IPS DF 6.9 (cell line): ENCODE measurements at regions not wholly inside any gene's neighbourhood (a gene's known extent, or its start where the extent isn't known, plus 50 kb on each side); places are given as distances from the start of the nearest gene placed in this dataset.

Experiments used
- DNase-seq: peaks from one replicate; pipeline ENCODE4 v3.0.0-alpha.2; 2013; ENCODE audit warnings: low read depth, low spot score
- H3K27ac ChIP-seq: one replicate; pipeline ENCODE4 v1.5.1; 2013; ENCODE audit warnings: low read length, control low read depth
- H3K27me3 ChIP-seq: 2 replicates; pipeline ENCODE4 v1.6.1; 2013; ENCODE audit warnings: mild to moderate bottlenecking, low read length; ENCODE audit not compliant: control insufficient read depth, insufficient read depth
- H3K36me3 ChIP-seq: 2 replicates; pipeline ENCODE4 v1.6.1; 2013; ENCODE audit warnings: low read length; ENCODE audit not compliant: control insufficient read depth, insufficient read depth
- H3K4me1 ChIP-seq: 2 replicates; pipeline ENCODE4 v1.6.1; 2013; ENCODE audit warnings: low read length; ENCODE audit not compliant: control insufficient read depth, insufficient read depth
- H3K4me3 ChIP-seq: 2 replicates; pipeline ENCODE4 v1.5.1; 2013; ENCODE audit warnings: mild to moderate bottlenecking, low read length
- H3K9me3 ChIP-seq: 2 replicates; pipeline ENCODE4 v1.6.1; 2013; ENCODE audit warnings: low read length, inconsistent platforms; ENCODE audit not compliant: control insufficient read depth, insufficient read depth
- WGBS: extraction: QIAGEN DNeasy Blood & Tissue Kit; methylation state at CpG from one replicate; pipeline ENCODE4 v1.1.7; 2013; ENCODE audit warnings: mixed read lengths, missing lambda C conversion rate; ENCODE audit not compliant: insufficient read length, insufficient coverage; 5-methylcytosine and 5-hydroxymethylcytosine counted together

DNA sequence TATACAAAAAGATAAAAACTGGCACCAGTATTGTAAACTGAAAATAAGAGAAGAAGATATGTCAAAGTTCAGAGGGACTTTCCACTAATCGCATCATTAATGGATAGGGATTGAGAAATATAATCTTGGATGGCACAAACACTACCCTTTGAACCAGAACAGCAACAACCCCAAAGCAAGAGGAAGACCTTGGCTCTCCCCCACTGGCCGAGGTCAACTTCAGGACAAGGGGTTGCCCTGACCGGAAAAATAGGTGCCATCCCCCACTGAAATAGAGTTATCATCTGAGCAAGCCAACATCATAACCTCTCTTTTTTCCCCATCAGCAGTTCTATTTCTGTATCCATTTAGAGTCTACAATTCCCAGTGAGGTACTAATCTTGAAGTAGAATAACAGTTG lies 72.4 kb upstream of the PCED1B start:
- H3K4me3 ChIP-seq: no peak overlapping the region
- H3K4me1 ChIP-seq: no peaks in the 10 kb centered on the region
- no peaks in the 10 kb centered on the region for H3K27me3 ChIP-seq
- H3K36me3 ChIP-seq: no peaks in the 10 kb centered on the region
- no CpG with 5 or more reads among the region's 3 CpGs for WGBS
- DNase-seq: no peak
- H3K9me3 ChIP-seq: no peaks in the 10 kb centered on the region
- no peak overlapping the region for H3K27ac ChIP-seq

DNA sequence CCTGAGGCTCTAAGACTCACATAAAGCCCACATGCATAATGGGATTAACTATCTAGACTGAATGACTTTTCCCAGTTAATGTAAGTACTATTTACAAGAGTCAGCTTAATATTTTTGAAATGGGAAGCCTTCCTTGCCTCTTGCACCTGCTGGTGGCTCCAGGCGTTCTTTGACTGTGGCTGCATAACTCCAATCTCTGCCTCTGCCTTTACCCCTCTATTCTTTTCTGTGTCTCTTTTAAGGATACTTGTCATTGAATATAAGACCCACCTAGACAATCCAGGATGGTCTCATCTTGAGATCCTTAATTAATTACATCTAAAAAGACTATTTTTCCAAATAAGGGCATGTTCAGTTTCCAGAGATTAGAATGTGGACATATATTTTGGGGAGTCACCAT lies 66.9 kb upstream of the PCED1B start:
- Histone ChIP-seq H3K9me3 (no peaks in the 10 kb centered on the region), H3K4me3 (no peak overlapping the region), H3K36me3 (no peaks in the 10 kb centered on the region), H3K27me3 (no peaks in the 10 kb centered on the region), H3K27ac (no peak overlapping the region), H3K4me1 (no peaks in the 10 kb centered on the region)
- no peak for DNase-seq
- no CpG with 5 or more reads among the region's 1 CpG for WGBS

- Histone ChIP-seq H3K27ac (no peak overlapping the region), H3K4me1 (no peaks in the 10 kb centered on the region), H3K4me3 (no peak overlapping the region), H3K27me3 (no peaks in the 10 kb centered on the region), H3K9me3 (no peaks in the 10 kb centered on the region), H3K36me3 (no peaks in the 10 kb centered on the region)
- no CpG with 5 or more reads among the region's 2 CpGs for WGBS
- DNase-seq: no peak
These were observed 64.9 kb upstream of the PCED1B start for GRCh38 chr12:47014474-47014873.

GRCh38 chr12:47015381-47015780 lies 64.0 kb upstream of the PCED1B start:
- H3K4me1 ChIP-seq: no peaks in the 10 kb centered on the region
- no peak for DNase-seq
- no peaks in the 10 kb centered on the region for H3K36me3 ChIP-seq
- H3K9me3 ChIP-seq: no peaks in the 10 kb centered on the region
- H3K27ac ChIP-seq: no peak overlapping the region
- no peaks in the 10 kb centered on the region for H3K27me3 ChIP-seq
- H3K4me3 ChIP-seq: no peak overlapping the region
- no CpG with 5 or more reads among the region's 1 CpG for WGBS

GRCh38 chr12:47017041-47017713 lies 62.2 kb upstream of the PCED1B start:
- WGBS: no CpG with 5 or more reads among the region's 6 CpGs
- H3K4me3 ChIP-seq: no peak overlapping the region
- H3K27ac ChIP-seq: no peak overlapping the region
- no peaks in the 10 kb centered on the region for H3K27me3 ChIP-seq
- no peak for DNase-seq
- H3K4me1 ChIP-seq: no peaks in the 10 kb centered on the region
- no peaks in the 10 kb centered on the region for H3K9me3 ChIP-seq
- no peaks in the 10 kb centered on the region for H3K36me3 ChIP-seq

- no peaks in the 10 kb centered on the region for H3K36me3 ChIP-seq
- no peak overlapping the region for H3K27ac ChIP-seq
- no peaks in the 10 kb centered on the region for H3K9me3 ChIP-seq
- DNase-seq: no peak
- no peaks in the 10 kb centered on the region for H3K4me1 ChIP-seq
- no peaks in the 10 kb centered on the region for H3K27me3 ChIP-seq
- H3K4me3 ChIP-seq: no peak overlapping the region
- WGBS: no CpG with 5 or more reads among the region's 2 CpGs
These were observed 61.4 kb upstream of the PCED1B start for GRCh38 chr12:47017901-47018475.

- Histone ChIP-seq H3K27ac (no peak overlapping the region), H3K4me1 (no peaks in the 10 kb centered on the region), H3K9me3 (no peaks in the 10 kb centered on the region), H3K27me3 (no peaks in the 10 kb centered on the region), H3K4me3 (no peak overlapping the region), H3K36me3 (no peaks in the 10 kb centered on the region)
- DNase-seq: no peak
- WGBS: no CpG with 5 or more reads among the region's 7 CpGs
These were observed 59.1 kb upstream of the PCED1B start for GRCh38 chr12:47020211-47020821.

DNA sequence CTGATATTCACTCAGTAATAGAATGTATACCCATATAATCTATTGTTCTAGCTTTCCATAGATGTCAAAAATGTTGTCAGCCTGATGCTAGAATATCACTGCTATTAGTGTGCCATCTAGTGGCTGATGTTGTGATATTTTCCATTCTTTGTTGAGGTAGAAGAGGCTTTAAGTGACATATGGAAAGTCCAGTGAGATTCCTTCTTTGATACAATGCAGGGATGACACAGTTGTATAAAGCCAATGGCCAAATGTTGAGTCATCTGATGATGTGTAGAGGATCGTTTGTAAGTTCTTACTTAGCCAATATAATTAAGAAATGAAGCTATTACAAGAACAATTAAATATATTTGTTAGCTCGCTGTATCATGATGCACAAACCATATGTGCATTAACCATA lies 58.1 kb upstream of the PCED1B start:
- no peak overlapping the region for H3K27ac ChIP-seq
- no peaks in the 10 kb centered on the region for H3K36me3 ChIP-seq
- H3K4me1 ChIP-seq: no peaks in the 10 kb centered on the region
- H3K4me3 ChIP-seq: no peak overlapping the region
- peak; percentile 29 for DNase-seq
- WGBS: no CpG with 5 or more reads among the region's 2 CpGs
- no peaks in the 10 kb centered on the region for H3K27me3 ChIP-seq
- no peaks in the 10 kb centered on the region for H3K9me3 ChIP-seq

GRCh38 chr12:47022296-47022695 lies 57.1 kb upstream of the PCED1B start:
- H3K27ac ChIP-seq: no peak overlapping the region
- DNase-seq: no peak
- WGBS: no CpG with 5 or more reads among the region's 2 CpGs
- no peaks in the 10 kb centered on the region for H3K9me3 ChIP-seq
- H3K4me1 ChIP-seq: no peaks in the 10 kb centered on the region
- no peak overlapping the region for H3K4me3 ChIP-seq
- no peaks in the 10 kb centered on the region for H3K27me3 ChIP-seq
- H3K36me3 ChIP-seq: no peaks in the 10 kb centered on the region

DNA sequence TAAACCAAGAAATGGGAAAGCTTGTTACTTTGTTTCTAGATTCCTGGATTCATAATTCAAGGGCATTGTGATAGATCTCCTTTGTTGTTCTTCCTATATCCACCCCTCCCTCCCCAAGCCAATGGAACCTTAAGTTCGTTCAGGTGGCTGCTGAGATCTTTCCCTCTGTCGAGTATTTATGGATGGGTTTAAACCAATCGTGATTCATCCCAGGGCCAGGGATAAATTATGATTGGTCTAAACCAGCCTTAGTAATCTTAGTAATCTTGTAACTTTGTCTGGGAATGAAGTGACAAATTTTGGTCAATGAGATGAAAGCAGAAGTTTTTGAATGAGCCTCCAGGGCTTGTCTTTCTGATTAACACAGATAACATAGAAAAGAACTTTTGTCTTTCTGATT lies 56.1 kb upstream of the PCED1B start:
- DNase-seq: no peak
- no CpG with 5 or more reads among the region's 3 CpGs for WGBS
- Histone ChIP-seq H3K9me3 (no peaks in the 10 kb centered on the region), H3K27ac (no peak overlapping the region), H3K4me3 (no peak overlapping the region), H3K4me1 (no peaks in the 10 kb centered on the region), H3K27me3 (no peaks in the 10 kb centered on the region), H3K36me3 (no peaks in the 10 kb centered on the region)

GRCh38 chr12:47023953-47024352 lies 55.5 kb upstream of the PCED1B start:
- Histone ChIP-seq H3K9me3 (no peaks in the 10 kb centered on the region), H3K36me3 (no peaks in the 10 kb centered on the region), H3K27ac (no peak overlapping the region), H3K27me3 (no peaks in the 10 kb centered on the region), H3K4me3 (no peak overlapping the region), H3K4me1 (no peaks in the 10 kb centered on the region)
- no peak for DNase-seq
- WGBS: no CpG with 5 or more reads among the region's 6 CpGs
